ENCODE measurements at regions not wholly inside any gene's neighbourhood (a gene's known extent, or its start where the extent isn't known, plus 50 kb on each side); places are given as distances from the start of the nearest gene placed in this dataset.

DNA sequence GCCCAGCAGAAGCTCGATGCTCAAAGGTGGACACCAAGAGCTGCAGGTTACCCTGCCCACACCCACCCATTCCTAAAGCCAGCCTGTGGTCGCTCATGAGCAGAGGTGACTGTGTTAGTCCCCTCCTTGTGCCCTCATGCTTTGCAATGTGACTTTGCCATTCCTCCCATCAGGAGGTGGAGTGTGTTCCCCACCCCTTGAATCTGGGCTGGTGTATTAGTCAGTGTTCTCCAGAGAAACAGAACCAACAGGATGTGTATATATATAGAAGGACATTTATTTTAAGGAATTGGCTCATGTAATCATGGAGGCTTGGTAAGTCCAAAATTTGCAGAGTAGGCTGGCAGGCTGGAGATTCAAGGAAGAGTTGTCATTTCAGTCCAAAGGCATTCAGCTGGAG lies 54.4 kb upstream of the RNF24 start:
- TF ChIP-seq POLR2A (IDR thresholded peaks at IDR 0.05) = no peak
- TF ChIP-seq, protein P1, sequence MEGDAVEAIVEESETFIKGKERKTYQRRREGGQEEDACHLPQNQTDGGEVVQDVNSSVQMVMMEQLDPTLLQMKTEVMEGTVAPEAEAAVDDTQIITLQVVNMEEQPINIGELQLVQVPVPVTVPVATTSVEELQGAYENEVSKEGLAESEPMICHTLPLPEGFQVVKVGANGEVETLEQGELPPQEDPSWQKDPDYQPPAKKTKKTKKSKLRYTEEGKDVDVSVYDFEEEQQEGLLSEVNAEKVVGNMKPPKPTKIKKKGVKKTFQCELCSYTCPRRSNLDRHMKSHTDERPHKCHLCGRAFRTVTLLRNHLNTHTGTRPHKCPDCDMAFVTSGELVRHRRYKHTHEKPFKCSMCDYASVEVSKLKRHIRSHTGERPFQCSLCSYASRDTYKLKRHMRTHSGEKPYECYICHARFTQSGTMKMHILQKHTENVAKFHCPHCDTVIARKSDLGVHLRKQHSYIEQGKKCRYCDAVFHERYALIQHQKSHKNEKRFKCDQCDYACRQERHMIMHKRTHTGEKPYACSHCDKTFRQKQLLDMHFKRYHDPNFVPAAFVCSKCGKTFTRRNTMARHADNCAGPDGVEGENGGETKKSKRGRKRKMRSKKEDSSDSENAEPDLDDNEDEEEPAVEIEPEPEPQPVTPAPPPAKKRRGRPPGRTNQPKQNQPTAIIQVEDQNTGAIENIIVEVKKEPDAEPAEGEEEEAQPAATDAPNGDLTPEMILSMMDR (IDR thresholded peaks at IDR 0.05) = no peak
